ENCODE measurements at regions not wholly inside any gene's neighbourhood (a gene's known extent, or its start where the extent isn't known, plus 50 kb on each side); places are given as distances from the start of the nearest gene placed in this dataset.
A peak's percentile ranks its signal among the peaks of the same experiment; 100 is the strongest.

- DNase-seq = no peak
- TF ChIP-seq POLR2A (IDR thresholded peaks at IDR 0.05; ENCODE audit: low read length) (no peak), GATA1 (IDR thresholded peaks at IDR 0.05; ENCODE audit: low read depth, low read length) (no peak)
Measured at GRCh38 chr6:98469141-98469540, 365.2 kb upstream of the POU3F2 start.

GRCh38 chr6:98470821-98471220 is 363.6 kb upstream of the POU3F2 start:
- TF ChIP-seq GATA1 (IDR thresholded peaks at IDR 0.05; ENCODE audit: low read depth, low read length) (no peak), POLR2A (IDR thresholded peaks at IDR 0.05; ENCODE audit: low read length) (no peak)
- peak in 1 of 2 experiments; percentile 0 for DNase-seq

GRCh38 chr6:98471444-98471843 is 362.9 kb upstream of the POU3F2 start:
- no peak for DNase-seq
- TF ChIP-seq POLR2A (IDR thresholded peaks at IDR 0.05; ENCODE audit: low read length) (no peak), GATA1 (IDR thresholded peaks at IDR 0.05; ENCODE audit: low read depth, low read length) (no peak)

- TF ChIP-seq GATA1 (IDR thresholded peaks at IDR 0.05; ENCODE audit: low read depth, low read length) (no peak), POLR2A (IDR thresholded peaks at IDR 0.05; ENCODE audit: low read length) (no peak)
Measured at GRCh38 chr6:98477231-98477630, 357.1 kb upstream of the POU3F2 start.

GRCh38 chr6:98484696-98485095 is 349.7 kb upstream of the POU3F2 start:
- no peak for DNase-seq
- TF ChIP-seq GATA1 (IDR thresholded peaks at IDR 0.05; ENCODE audit: low read depth, low read length) = no peak

More at GRCh38 chr6:98477231-98477630, 357.1 kb upstream of the POU3F2 start:
- no peak for DNase-seq

- no peak for DNase-seq
- TF ChIP-seq GATA1 (IDR thresholded peaks at IDR 0.05; ENCODE audit: low read depth, low read length) (no peak), POLR2A (IDR thresholded peaks at IDR 0.05; ENCODE audit: low read length) (no peak)
Measured at GRCh38 chr6:98485593-98485992, 348.8 kb upstream of the POU3F2 start.

GRCh38 chr6:98486057-98486456 is 348.3 kb upstream of the POU3F2 start:
- TF ChIP-seq POLR2A (IDR thresholded peaks at IDR 0.05; ENCODE audit: low read length) (no peak), GATA1 (IDR thresholded peaks at IDR 0.05; ENCODE audit: low read depth, low read length) (no peak)
- no peak for DNase-seq

GRCh38 chr6:98487612-98488011 is 346.8 kb upstream of the POU3F2 start:
- DNase-seq = no peak
- TF ChIP-seq GATA1 (IDR thresholded peaks at IDR 0.05; ENCODE audit: low read depth, low read length) (no peak), POLR2A (IDR thresholded peaks at IDR 0.05; ENCODE audit: low read length) (no peak)

- TF ChIP-seq GATA1 (IDR thresholded peaks at IDR 0.05; ENCODE audit: low read depth, low read length) = no peak
- no peak for TF ChIP-seq POLR2A (IDR thresholded peaks at IDR 0.05; ENCODE audit: low read length)
- no peak for DNase-seq
Measured at GRCh38 chr6:98498144-98498775, 336.1 kb upstream of the POU3F2 start.

- no peak for TF ChIP-seq POLR2A (IDR thresholded peaks at IDR 0.05; ENCODE audit: low read length)
- TF ChIP-seq GATA1 (IDR thresholded peaks at IDR 0.05; ENCODE audit: low read depth, low read length) = no peak
- no peak for DNase-seq
Measured at GRCh38 chr6:98498866-98499265, 335.5 kb upstream of the POU3F2 start.

GRCh38 chr6:98514073-98514720 is 320.2 kb upstream of the POU3F2 start:
- TF ChIP-seq POLR2A (IDR thresholded peaks at IDR 0.05; ENCODE audit: low read length) (no peak), GATA1 (IDR thresholded peaks at IDR 0.05; ENCODE audit: low read depth, low read length) (no peak)
- DNase-seq = no peak

- TF ChIP-seq GATA1 (IDR thresholded peaks at IDR 0.05; ENCODE audit: low read depth, low read length) (no peak), POLR2A (IDR thresholded peaks at IDR 0.05; ENCODE audit: low read length) (no peak)
Measured at GRCh38 chr6:98514796-98515195, 319.6 kb upstream of the POU3F2 start.

GRCh38 chr6:98516206-98516605 is 318.2 kb upstream of the POU3F2 start:
- TF ChIP-seq POLR2A (IDR thresholded peaks at IDR 0.05; ENCODE audit: low read length) (no peak), GATA1 (IDR thresholded peaks at IDR 0.05; ENCODE audit: low read depth, low read length) (no peak)

More at GRCh38 chr6:98514796-98515195, 319.6 kb upstream of the POU3F2 start:
- no peak for DNase-seq

GRCh38 chr6:98516866-98517265 is 317.5 kb upstream of the POU3F2 start:
- TF ChIP-seq GATA1 (IDR thresholded peaks at IDR 0.05; ENCODE audit: low read depth, low read length) = no peak
- no peak for TF ChIP-seq POLR2A (IDR thresholded peaks at IDR 0.05; ENCODE audit: low read length)
- no peak for DNase-seq

More at GRCh38 chr6:98516206-98516605, 318.2 kb upstream of the POU3F2 start:
- DNase-seq = no peak

- no peak for DNase-seq
- TF ChIP-seq GATA1 (IDR thresholded peaks at IDR 0.05; ENCODE audit: low read depth, low read length) (no peak), POLR2A (IDR thresholded peaks at IDR 0.05; ENCODE audit: low read length) (no peak)
Measured at GRCh38 chr6:98525860-98526259, 308.5 kb upstream of the POU3F2 start.
